Kidney (tissue), 13 donors: ENCODE measurements at regions not wholly inside any gene's neighbourhood (a gene's known extent, or its start where the extent isn't known, plus 50 kb on each side); places are given as distances from the start of the nearest gene placed in this dataset.
A peak's percentile ranks its signal among the peaks of the same experiment; 100 is the strongest.

Experiments
- DNase-seq, 5 donors: peaks; one replicate each; pipeline ENCODE4 v3.0.0-alpha.2; 2013 to 2020
- FAIRE-seq: peaks from 2 replicates; lab custom pipeline; 2012; peaks lifted over from hg19 to GRCh38; lab: Jason Lieb, UNC
- H3K27ac ChIP-seq, 2 donors: one replicate each; pipeline ENCODE4 v1.7.0; 2013; ENCODE audit warnings: low read depth in 2 of 2, low read length in 2 of 2, inconsistent platforms in 1 of 2
- H3K27me3 ChIP-seq: one replicate; pipeline ENCODE4 v1.7.1; 2013; ENCODE audit warnings: low read length, inconsistent platforms; ENCODE audit not compliant: control insufficient read depth, insufficient read depth
- H3K36me3 ChIP-seq, 3 donors: one replicate each; pipeline versions ENCODE4 v1.7.0 to v1.7.1; 2013; ENCODE audit warnings: low read length in 3 of 3, control low read depth in 1 of 3, inconsistent platforms in 1 of 3; ENCODE audit not compliant: insufficient read depth in 3 of 3, control insufficient read depth in 2 of 3
- H3K4me1 ChIP-seq, 3 donors: one replicate each; pipeline versions ENCODE4 v1.7.0 to v1.7.1; 2013; ENCODE audit warnings: low read length in 3 of 3, inconsistent platforms in 1 of 3, low read depth in 1 of 3; ENCODE audit not compliant: control insufficient read depth in 2 of 3, insufficient read depth in 2 of 3
- H3K4me3 ChIP-seq, 3 donors: one replicate each; pipeline versions ENCODE4 v1.7.0 to v1.8.1; 2013; ENCODE audit warnings: low read length in 3 of 3, control low read depth in 1 of 3, inconsistent platforms in 1 of 3
- H3K9ac ChIP-seq, 3 donors: one replicate each; pipeline versions ENCODE4 v1.7.0 to v1.7.1; 2013; ENCODE audit warnings: low read length in 3 of 3, control low read depth in 1 of 3, inconsistent platforms in 1 of 3
- H3K9me3 ChIP-seq, 3 donors: one replicate each; pipeline versions ENCODE4 v1.7.0 to v1.7.1; 2013; ENCODE audit warnings: low read length in 3 of 3, control low read depth in 1 of 3, inconsistent platforms in 1 of 3; ENCODE audit not compliant: control insufficient read depth in 2 of 3, insufficient read depth in 1 of 3
- CTCF ChIP-seq: IDR thresholded peaks from 3 replicates; pipeline ENCODE4 v1.5.1; 2012; ENCODE audit warnings: mild to moderate bottlenecking, moderate library complexity, borderline replicate concordance; ENCODE audit not compliant: insufficient read depth; ENCODE audit errors: extremely low read depth
- intact Hi-C: fragments of 100-400 bp; cut with DNase I; formaldehyde crosslinking; loops from one replicate; pipeline ENCODE4 v1.11.1; 2022
- donor health status: control.
- donor health status: control.
- donor health status: control.
- donor health status: control.
- donor health status: control.
- donor health status: DM: yes; HTN: yes; CAD: no.
- donor health status: Normal renal cell carcinoma (clear cell type).

GRCh38 chr21:35217504-35218060 lies 168.5 kb upstream of the RUNX1 start:
- no peak for TF ChIP-seq CTCF
- H3K36me3 ChIP-seq: no peaks in the 10 kb centered on the region
- FAIRE-seq (no peak), DNase-seq (peak in 3 of 5 donors; percentile 12 to 74 (median 28))
- H3K9ac ChIP-seq: no peak overlapping the region
- no peak overlapping the region for H3K27ac ChIP-seq
- intact Hi-C loops: no loop called here
- H3K4me3 ChIP-seq: no peak overlapping the region
- no peaks in the 10 kb centered on the region for H3K9me3 ChIP-seq
- H3K4me1 ChIP-seq: no peaks in the 10 kb centered on the region
- H3K27me3 ChIP-seq: no peaks in the 10 kb centered on the region

- intact Hi-C loops: no loop called here
- Histone ChIP-seq H3K4me3 (no peak overlapping the region), H3K9me3 (no peaks in the 10 kb centered on the region), H3K36me3 (no peaks in the 10 kb centered on the region), H3K4me1 (no peaks in the 10 kb centered on the region), H3K27me3 (no peaks in the 10 kb centered on the region), H3K27ac (no peak overlapping the region), H3K9ac (no peak overlapping the region)
- DNase-seq (peak in 3 of 5 donors; percentile 12 to 67 (median 54)), FAIRE-seq (no peak)
- TF ChIP-seq CTCF: no peak
These were observed 167.9 kb upstream of the RUNX1 start for GRCh38 chr21:35216996-35217395.

DNA sequence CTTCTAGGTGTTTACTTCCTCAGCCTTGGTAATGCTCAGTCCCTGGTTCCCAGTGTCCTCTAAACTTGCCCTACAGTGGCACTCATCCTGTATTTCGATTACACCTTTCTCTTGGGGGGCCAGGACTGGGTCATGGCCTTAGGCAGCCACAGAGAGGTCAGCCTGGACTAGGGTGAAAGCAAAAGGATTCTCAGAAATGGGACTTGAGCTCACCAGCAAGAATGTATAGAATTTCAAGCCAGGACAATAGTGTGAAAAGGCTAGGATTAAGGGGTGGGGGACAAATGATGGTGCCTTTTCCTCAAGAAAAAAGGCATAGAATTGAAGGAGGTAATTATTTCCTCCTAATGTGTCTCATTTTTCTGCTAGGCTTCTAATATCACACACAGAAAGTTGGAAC lies 166.8 kb upstream of the RUNX1 start:
- no peaks in the 10 kb centered on the region for H3K36me3 ChIP-seq
- no peak overlapping the region for H3K9ac ChIP-seq
- no peak overlapping the region for H3K4me3 ChIP-seq
- no peak for TF ChIP-seq CTCF
- FAIRE-seq: no peak
- H3K9me3 ChIP-seq: no peaks in the 10 kb centered on the region
- intact Hi-C loops: no loop called here
- H3K4me1 ChIP-seq: no peaks in the 10 kb centered on the region
- H3K27me3 ChIP-seq: no peaks in the 10 kb centered on the region
- H3K27ac ChIP-seq: no peak overlapping the region
- no peak for DNase-seq

DNA sequence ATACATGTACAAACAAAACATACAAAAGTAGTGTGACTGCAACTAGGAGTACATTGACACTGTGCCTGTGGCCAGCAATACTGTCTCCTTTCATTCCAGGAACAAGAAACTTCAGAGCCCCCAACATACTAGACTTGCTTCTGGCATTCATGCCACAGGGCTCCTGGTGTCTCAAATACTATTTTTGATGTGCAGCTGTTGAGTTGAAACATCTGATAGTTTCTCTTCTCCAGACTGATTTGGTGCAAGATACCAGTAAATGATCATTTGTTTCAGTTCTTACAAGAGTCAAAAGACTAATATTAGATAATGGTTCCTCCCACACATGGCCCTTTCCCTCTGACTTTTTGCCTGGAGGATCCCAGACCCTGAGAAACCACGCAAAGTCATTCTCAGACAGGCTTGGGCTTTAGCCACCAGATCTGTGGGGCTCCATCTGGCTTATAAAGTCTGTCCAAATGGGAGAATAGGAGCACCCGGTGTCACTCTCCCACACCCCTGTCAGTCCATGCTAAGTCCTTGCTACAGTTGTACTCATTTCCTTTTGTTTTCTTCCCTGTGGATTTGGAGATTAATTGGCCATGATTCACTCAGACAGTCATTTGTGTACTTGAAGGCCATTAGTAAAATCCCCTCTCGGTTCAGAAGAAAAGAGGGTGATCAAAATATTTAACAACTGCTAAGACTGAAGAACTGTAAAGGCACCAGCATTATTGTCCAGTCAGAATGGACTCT lies 163.5 kb upstream of the RUNX1 start:
- intact Hi-C loops: no loop called here
- no peak overlapping the region for H3K9ac ChIP-seq
- FAIRE-seq: no peak

More for the DNA sequence above, 163.5 kb upstream of the RUNX1 start:
- no peaks in the 10 kb centered on the region for H3K36me3 ChIP-seq
- no peak for DNase-seq
- H3K27me3 ChIP-seq: no peaks in the 10 kb centered on the region
- no peak overlapping the region for H3K4me3 ChIP-seq
- no peaks in the 10 kb centered on the region for H3K4me1 ChIP-seq
- H3K9me3 ChIP-seq: no peaks in the 10 kb centered on the region
- TF ChIP-seq CTCF: no peak
- no peak overlapping the region for H3K27ac ChIP-seq
